Activated T-helper 2 cell treated with anti-CD3 and anti-CD28 coated beads, Interferon-gamma antibody, Interleukin-2, Interleukin-4, amounts not matched to agents 10 μg/mL and 5 μg/mL and 100 μg/mL, durations not matched to agents 14 hours and 24 hours and 36 hours (primary cell): ENCODE measurements at regions not wholly inside any gene's neighbourhood (a gene's known extent, or its start where the extent isn't known, plus 50 kb on each side); places are given as distances from the start of the nearest gene placed in this dataset.
"Not testable (repeated sequence)": the region's sequence is repeated elsewhere in the genome, so short reads cannot be mapped to it uniquely, and the experiment has no call there.

Source experiments
- DNase-seq: peaks from one replicate; pipeline ENCODE4 v3.0.0; 2021; ENCODE audit warnings: low spot score
- H3K27ac Mint-ChIP-seq: one replicate; pipeline ENCODE4 v1.8.0; 2021; ENCODE audit warnings: mixed read lengths
- H3K27me3 Mint-ChIP-seq: one replicate; pipeline ENCODE4 v1.8.0; 2021; ENCODE audit warnings: low read depth, mixed read lengths
- H3K36me3 Mint-ChIP-seq: one replicate; pipeline ENCODE4 v1.8.0; 2021; ENCODE audit warnings: low read depth, mixed read lengths
- H3K4me1 Mint-ChIP-seq: one replicate; pipeline ENCODE4 v1.8.0; 2021; ENCODE audit warnings: low read depth, mixed read lengths
- H3K4me3 Mint-ChIP-seq: one replicate; pipeline ENCODE4 v1.8.0; 2021; ENCODE audit warnings: low read depth, mild to moderate bottlenecking, moderate library complexity, mixed read lengths
- H3K9me3 Mint-ChIP-seq: one replicate; pipeline ENCODE4 v1.8.0; 2021; ENCODE audit warnings: mixed read lengths
- intact Hi-C: fragments of 100-400 bp; cut with micrococcal nuclease; formaldehyde crosslinking; loops from one replicate; pipeline ENCODE4 v1.15.1; 2023

GRCh38 chr3:3902161-3902560 is 102.9 kb downstream of the LRRN1 start:
- no peak for DNase-seq
- H3K9me3 Mint-ChIP-seq, result no peaks in the 10 kb centered on the region
- H3K4me3 Mint-ChIP-seq, result no peak overlapping the region
- no peaks in the 10 kb centered on the region for H3K27me3 Mint-ChIP-seq
- no peaks in the 10 kb centered on the region for H3K4me1 Mint-ChIP-seq
- no peaks in the 10 kb centered on the region for H3K36me3 Mint-ChIP-seq
- intact Hi-C loops, result no loop called here
- H3K27ac Mint-ChIP-seq, result no peak overlapping the region

DNA sequence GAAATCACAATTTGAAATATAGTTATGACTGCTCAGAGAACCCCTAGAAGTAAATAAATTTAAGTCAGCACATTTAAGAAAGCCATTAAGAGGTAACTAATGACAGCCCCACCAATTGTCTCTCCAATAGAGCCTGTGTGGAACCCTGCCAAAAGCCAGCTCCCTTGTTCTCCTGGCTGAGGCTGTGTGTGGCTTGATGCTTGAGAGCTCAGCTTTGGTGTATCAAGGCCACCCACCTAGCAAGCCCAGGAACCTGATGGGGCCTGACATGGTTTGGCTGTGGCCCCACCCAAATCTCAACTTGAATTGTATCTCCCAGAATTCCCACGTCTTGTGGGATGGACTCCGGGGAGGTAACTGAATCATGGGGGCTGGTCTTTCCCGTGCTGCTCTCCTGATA is 106.9 kb downstream of the LRRN1 start:
- Mint-ChIP-seq H3K4me3 (no peak overlapping the region), H3K27ac (no peak overlapping the region), H3K27me3 (no peaks in the 10 kb centered on the region), H3K9me3 (no peaks in the 10 kb centered on the region), H3K36me3 (no peaks in the 10 kb centered on the region), H3K4me1 (no peaks in the 10 kb centered on the region)
- DNase-seq, result no peak
- intact Hi-C loops, result no loop called here

- Mint-ChIP-seq H3K4me3 (no peak overlapping the region), H3K27me3 (no peaks in the 10 kb centered on the region), H3K4me1 (no peaks in the 10 kb centered on the region), H3K9me3 (no peaks in the 10 kb centered on the region), H3K27ac (no peak overlapping the region), H3K36me3 (no peaks in the 10 kb centered on the region)
- DNase-seq, result no peak
- intact Hi-C loops, result no loop called here
These were observed 107.8 kb downstream of the LRRN1 start for GRCh38 chr3:3907023-3907422.

DNA sequence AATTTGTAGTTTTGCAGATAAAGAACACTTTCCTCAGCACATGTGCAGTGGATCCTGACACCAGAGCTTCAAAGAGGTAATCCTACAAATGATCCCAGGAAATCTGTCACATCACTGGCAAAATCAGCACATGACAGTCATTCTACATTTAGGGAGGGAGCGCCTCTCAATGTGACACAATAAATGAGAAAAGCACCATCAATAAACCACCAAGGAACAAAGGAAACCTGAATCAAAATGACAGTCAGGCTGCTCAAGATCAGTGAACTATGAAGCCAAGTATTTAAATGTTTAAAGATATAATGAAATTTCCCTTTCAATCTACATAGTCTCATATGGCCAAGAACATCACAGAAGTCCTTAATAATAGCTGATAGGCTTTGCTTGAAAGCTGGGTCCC is 119.5 kb downstream of the LRRN1 start:
- H3K9me3 Mint-ChIP-seq, result no peaks in the 10 kb centered on the region
- H3K36me3 Mint-ChIP-seq, result no peaks in the 10 kb centered on the region
- no peaks in the 10 kb centered on the region for H3K27me3 Mint-ChIP-seq
- no peak overlapping the region for H3K4me3 Mint-ChIP-seq
- intact Hi-C loops, result no loop called here
- no peak overlapping the region for H3K27ac Mint-ChIP-seq
- no peaks in the 10 kb centered on the region for H3K4me1 Mint-ChIP-seq
- DNase-seq, result no peak

DNA sequence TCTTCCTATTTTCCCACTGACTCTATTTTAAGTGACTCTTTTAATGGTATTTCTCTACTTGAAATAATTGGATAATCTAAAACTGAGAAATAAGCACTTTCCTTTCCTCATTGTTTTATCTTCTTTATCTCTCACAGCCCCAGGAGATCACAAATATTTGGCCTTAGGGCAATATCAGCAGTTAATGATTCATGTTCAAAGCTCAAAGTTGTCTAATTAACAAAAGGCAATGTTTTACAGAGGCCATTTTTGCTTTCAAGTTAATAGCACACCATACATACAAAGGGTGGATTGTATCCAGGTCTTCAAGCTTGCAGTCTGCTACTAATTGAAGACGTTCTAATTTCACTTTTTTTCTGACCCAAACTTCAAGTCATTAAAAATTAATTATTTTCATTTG is 120.1 kb downstream of the LRRN1 start:
- no peak overlapping the region for H3K27ac Mint-ChIP-seq
- H3K4me3 Mint-ChIP-seq, result no peak overlapping the region
- intact Hi-C loops, result no loop called here
- H3K9me3 Mint-ChIP-seq, result no peaks in the 10 kb centered on the region
- H3K36me3 Mint-ChIP-seq, result no peaks in the 10 kb centered on the region
- H3K4me1 Mint-ChIP-seq, result no peaks in the 10 kb centered on the region
- DNase-seq, result no peak
- no peaks in the 10 kb centered on the region for H3K27me3 Mint-ChIP-seq

DNA sequence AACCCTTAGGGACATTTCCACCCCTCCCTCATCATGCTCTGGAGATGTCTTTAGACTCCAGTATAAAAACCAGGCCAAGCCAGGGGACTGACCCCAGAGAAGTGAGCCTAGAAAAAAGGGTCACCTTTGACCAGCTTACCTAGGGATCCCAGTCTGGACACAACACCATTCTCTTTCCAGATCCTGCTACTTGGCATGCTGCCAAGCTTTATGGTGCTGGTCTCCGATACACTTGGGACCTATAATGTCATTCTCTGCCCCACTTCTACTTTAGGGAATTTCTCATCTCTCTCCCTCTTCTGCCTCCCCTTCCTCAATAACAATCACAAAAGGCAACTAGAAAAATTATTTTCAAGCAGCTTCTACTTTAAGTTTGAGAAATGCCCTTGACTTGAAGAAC is 124.4 kb downstream of the LRRN1 start:
- intact Hi-C loops, result no loop called here
- Mint-ChIP-seq H3K27ac (no peak overlapping the region), H3K27me3 (no peaks in the 10 kb centered on the region)

GRCh38 chr3:3927198-3927597 is 128.0 kb downstream of the LRRN1 start:
- H3K4me3 Mint-ChIP-seq, result no peak overlapping the region
- H3K27ac Mint-ChIP-seq, result no peak overlapping the region
- H3K27me3 Mint-ChIP-seq, result no peaks in the 10 kb centered on the region
- H3K36me3 Mint-ChIP-seq, result no peaks in the 10 kb centered on the region
- H3K4me1 Mint-ChIP-seq, result no peaks in the 10 kb centered on the region
- peaks cover 10% of the 10 kb centered on the region for H3K9me3 Mint-ChIP-seq
- intact Hi-C loops, result no loop called here
- no peak for DNase-seq

More for the DNA sequence above, 124.4 kb downstream of the LRRN1 start:
- Mint-ChIP-seq H3K4me3 (no peak overlapping the region), H3K36me3 (no peaks in the 10 kb centered on the region), H3K9me3 (no peaks in the 10 kb centered on the region), H3K4me1 (no peaks in the 10 kb centered on the region)
- DNase-seq, result no peak

- intact Hi-C loops, result no loop called here
- Mint-ChIP-seq H3K4me3 (no peak overlapping the region), H3K36me3 (no peaks in the 10 kb centered on the region), H3K27me3 (no peaks in the 10 kb centered on the region), H3K27ac (no peak overlapping the region), H3K4me1 (no peaks in the 10 kb centered on the region), H3K9me3 (peaks cover 10% of the 10 kb centered on the region)
- DNase-seq, result no peak
These were observed 128.7 kb downstream of the LRRN1 start for GRCh38 chr3:3927965-3928364.

- H3K4me1 Mint-ChIP-seq, H3K4me3 Mint-ChIP-seq, H3K36me3 Mint-ChIP-seq, H3K27ac Mint-ChIP-seq, DNase-seq, intact Hi-C loops, H3K27me3 Mint-ChIP-seq: not testable (repeated sequence)
- H3K9me3 Mint-ChIP-seq, result peaks cover 26% of the 10 kb centered on the region
These were observed 142.1 kb downstream of the LRRN1 start for GRCh38 chr3:3941380-3941779.

DNA sequence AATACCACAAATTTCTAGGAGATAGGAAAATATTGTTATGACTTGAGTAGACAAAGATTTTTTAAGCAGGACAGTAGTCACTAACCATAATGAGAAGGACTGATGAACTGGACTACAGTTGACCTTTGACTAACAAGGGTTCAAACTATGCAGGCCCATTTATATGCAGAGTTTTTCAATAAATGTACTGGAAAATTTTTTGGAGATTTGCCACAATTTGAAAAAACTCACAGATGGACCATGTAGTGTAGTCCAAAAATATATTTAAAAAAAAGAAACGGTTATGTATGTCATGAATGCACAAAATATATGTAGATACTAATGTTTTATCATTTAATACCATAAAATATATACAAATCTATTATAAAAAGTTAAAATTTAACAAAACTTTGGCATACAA is 151.8 kb downstream of the LRRN1 start:
- no peak for DNase-seq
- Mint-ChIP-seq H3K27ac (no peak overlapping the region), H3K9me3 (no peaks in the 10 kb centered on the region), H3K4me3 (no peak overlapping the region), H3K36me3 (no peaks in the 10 kb centered on the region), H3K4me1 (no peaks in the 10 kb centered on the region), H3K27me3 (no peaks in the 10 kb centered on the region)
- intact Hi-C loops, result no loop called here

DNA sequence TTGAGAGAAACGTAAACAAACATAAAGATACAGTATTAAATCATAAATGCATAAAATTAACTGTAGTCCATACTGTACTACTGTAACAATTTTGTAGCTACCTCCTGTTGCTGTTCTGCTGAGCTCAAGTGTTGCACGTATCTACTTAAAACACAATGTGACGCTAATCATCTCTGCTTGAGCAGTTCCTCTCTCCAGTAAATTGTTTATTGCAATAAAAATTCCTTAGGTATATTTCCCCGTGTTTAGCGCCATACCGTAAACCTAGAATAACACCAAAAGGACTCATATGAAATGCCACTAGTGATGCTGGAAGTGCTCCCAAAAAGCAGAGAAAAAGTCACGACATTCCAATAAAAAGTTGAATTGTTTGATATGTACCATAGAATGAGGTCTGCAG is 152.3 kb downstream of the LRRN1 start:
- H3K9me3 Mint-ChIP-seq, result no peaks in the 10 kb centered on the region
- H3K27ac Mint-ChIP-seq, result no peak overlapping the region
- no peak overlapping the region for H3K4me3 Mint-ChIP-seq
- no peaks in the 10 kb centered on the region for H3K27me3 Mint-ChIP-seq
- DNase-seq, result no peak
- no peaks in the 10 kb centered on the region for H3K4me1 Mint-ChIP-seq
- intact Hi-C loops, result no loop called here
- H3K36me3 Mint-ChIP-seq, result no peaks in the 10 kb centered on the region

DNA sequence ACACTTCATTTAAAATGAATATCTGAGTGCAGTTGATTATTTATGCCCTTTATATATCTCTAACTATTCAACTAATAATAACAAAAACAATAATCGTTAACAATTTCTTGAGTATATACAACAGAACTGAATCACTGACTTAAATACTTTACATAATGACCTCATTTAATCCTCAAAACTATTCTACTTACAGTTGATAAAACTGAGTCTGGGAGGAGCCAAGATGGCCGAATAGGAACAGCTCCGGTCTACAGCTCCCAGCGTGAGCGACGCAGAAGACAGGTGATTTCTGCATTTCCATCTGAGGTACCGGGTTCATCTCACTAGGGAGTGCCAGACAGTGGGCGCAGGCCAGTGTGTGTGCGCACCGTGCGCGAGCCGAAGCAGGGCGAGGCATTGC is 163.6 kb downstream of the LRRN1 start:
- intact Hi-C loops, H3K4me3 Mint-ChIP-seq, H3K27me3 Mint-ChIP-seq, H3K4me1 Mint-ChIP-seq, H3K36me3 Mint-ChIP-seq, H3K27ac Mint-ChIP-seq, H3K9me3 Mint-ChIP-seq, DNase-seq: not testable (repeated sequence)

GRCh38 chr3:3984053-3984452 is 184.8 kb downstream of the LRRN1 start:
- Mint-ChIP-seq H3K9me3 (no peaks in the 10 kb centered on the region), H3K4me3 (no peak overlapping the region), H3K27ac (no peak overlapping the region), H3K4me1 (no peaks in the 10 kb centered on the region), H3K36me3 (no peaks in the 10 kb centered on the region), H3K27me3 (no peaks in the 10 kb centered on the region)
- intact Hi-C loops, result no loop called here
- no peak for DNase-seq

DNA sequence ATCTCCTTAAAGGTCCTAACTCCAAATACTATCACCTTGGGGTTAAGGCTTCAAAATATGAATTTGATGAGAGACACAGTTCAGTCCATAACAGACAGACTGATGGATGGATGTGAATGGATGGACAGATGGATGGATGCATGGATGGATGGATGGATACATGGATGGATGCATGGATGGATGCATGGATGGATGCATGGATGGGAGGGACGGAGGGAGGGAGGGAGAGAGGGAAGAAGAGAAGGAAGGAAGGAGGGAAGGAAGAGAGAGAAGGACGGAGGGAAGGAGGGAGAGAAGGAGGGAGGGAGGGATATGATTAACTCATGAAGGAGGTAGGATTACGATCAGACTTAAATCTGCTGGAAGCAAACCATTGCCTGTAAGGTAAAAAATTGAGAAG is 192.4 kb downstream of the LRRN1 start:
- DNase-seq, result no peak
- H3K4me3 Mint-ChIP-seq, result no peak overlapping the region
- H3K27me3 Mint-ChIP-seq, result no peaks in the 10 kb centered on the region
- no peaks in the 10 kb centered on the region for H3K9me3 Mint-ChIP-seq
- intact Hi-C loops, result no loop called here
- H3K4me1 Mint-ChIP-seq, result no peaks in the 10 kb centered on the region
- H3K27ac Mint-ChIP-seq, result no peak overlapping the region
- H3K36me3 Mint-ChIP-seq, result no peaks in the 10 kb centered on the region
